ENCODE measurements at regions not wholly inside any gene's neighbourhood (a gene's known extent, or its start where the extent isn't known, plus 50 kb on each side); places are given as distances from the start of the nearest gene placed in this dataset.

DNA sequence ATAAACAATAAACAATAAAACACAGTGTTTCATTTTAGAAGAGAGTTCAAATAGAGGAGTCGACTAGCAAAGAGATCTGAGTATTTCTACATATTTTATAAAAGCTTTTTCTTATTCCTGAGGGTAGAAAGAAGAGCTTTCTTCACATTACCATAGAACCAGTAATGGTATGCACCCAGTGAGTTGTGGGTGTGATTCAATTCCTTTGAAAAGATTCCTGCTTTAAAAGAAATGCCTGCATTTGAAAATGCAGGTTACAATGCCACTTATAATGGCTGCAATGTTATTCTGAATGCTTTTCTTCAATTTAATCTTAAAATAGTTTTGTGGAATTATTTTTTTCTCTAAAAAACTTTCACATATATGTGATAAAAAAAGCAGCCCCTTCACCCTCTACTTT is 178.1 kb downstream of the CDC14C start:
- CTCF ChIA-PET = no interaction called here

DNA sequence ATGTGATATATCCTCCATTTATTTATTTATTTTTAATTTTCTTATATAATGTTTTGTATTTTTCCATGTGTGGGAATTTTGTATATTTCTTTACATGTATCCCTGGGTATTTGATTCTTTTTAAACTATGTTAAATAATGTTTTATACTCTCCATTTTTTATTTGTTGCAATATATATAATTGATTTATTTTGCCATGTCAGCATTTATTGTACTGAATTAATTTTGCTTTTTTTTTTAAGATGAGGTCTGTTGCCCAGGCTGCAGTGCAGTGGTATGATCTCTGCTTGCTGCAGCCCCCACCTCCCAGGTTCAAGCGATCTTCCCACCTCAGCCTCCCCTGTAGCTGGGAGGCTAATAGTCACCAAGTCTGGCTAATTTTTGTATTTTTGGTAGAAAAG is 187.4 kb downstream of the CDC14C start:
- ChIA-PET CTCF (no interaction called here), POLR2A (ENCODE audit: unreplicated experiment) (no interaction called here)
- Histone ChIP-seq H4K20me1 (ENCODE audit: insufficient read depth) (no peaks in the 10 kb centered on the region), H3F3A (ENCODE audit: insufficient read depth, low read depth) (no peaks in the 10 kb centered on the region), H3K4me2 (no peak overlapping the region), H3K27ac (no peak overlapping the region), H3K36me3 (ENCODE audit: low read depth) (no peaks in the 10 kb centered on the region), H3K4me3 (no peak overlapping the region), H3K9me3 (ENCODE audit: insufficient read depth, low read depth) (no peaks in the 10 kb centered on the region), H3K4me1 (replicated peaks; ENCODE audit: insufficient read depth) (no peaks in the 10 kb centered on the region), H3K27me3 (ENCODE audit: insufficient read depth, low read depth) (no peaks in the 10 kb centered on the region), H2AFZ (no peak overlapping the region), H3K9me2 (ENCODE audit: insufficient read depth) (0 out of 2 replicates have a peak, but pooled peaks cover 2% of the 10 kb centered on the region), H3K79me2 (ENCODE audit: low read depth) (no peaks in the 10 kb centered on the region)
- TF ChIP-seq, protein P1, sequence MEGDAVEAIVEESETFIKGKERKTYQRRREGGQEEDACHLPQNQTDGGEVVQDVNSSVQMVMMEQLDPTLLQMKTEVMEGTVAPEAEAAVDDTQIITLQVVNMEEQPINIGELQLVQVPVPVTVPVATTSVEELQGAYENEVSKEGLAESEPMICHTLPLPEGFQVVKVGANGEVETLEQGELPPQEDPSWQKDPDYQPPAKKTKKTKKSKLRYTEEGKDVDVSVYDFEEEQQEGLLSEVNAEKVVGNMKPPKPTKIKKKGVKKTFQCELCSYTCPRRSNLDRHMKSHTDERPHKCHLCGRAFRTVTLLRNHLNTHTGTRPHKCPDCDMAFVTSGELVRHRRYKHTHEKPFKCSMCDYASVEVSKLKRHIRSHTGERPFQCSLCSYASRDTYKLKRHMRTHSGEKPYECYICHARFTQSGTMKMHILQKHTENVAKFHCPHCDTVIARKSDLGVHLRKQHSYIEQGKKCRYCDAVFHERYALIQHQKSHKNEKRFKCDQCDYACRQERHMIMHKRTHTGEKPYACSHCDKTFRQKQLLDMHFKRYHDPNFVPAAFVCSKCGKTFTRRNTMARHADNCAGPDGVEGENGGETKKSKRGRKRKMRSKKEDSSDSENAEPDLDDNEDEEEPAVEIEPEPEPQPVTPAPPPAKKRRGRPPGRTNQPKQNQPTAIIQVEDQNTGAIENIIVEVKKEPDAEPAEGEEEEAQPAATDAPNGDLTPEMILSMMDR (conservative IDR thresholded peaks at IDR 0.05) = no peak
- TF ChIP-seq EZH2 (IDR thresholded peaks at IDR 0.05; ENCODE audit: low read depth) = no peak
- BruUV-seq (replicated peaks) = no TSS peak
- intact Hi-C loops (cut with micrococcal nuclease; ENCODE audit: unreplicated experiment) = no loop called here
- DNase-seq = no peak

More for the DNA sequence above, 178.1 kb downstream of the CDC14C start:
- intact Hi-C loops (cut with micrococcal nuclease; ENCODE audit: unreplicated experiment) = no loop called here
- TF ChIP-seq, protein P1 (conservative IDR thresholded peaks at IDR 0.05) = no peak
- no peak for TF ChIP-seq EZH2 (IDR thresholded peaks at IDR 0.05; ENCODE audit: low read depth)
- Histone ChIP-seq H3K79me2 (ENCODE audit: low read depth) (no peaks in the 10 kb centered on the region), H3K4me2 (no peak overlapping the region), H3K9me2 (ENCODE audit: insufficient read depth) (0 out of 2 replicates have a peak, but pooled peaks cover 6% of the 10 kb centered on the region), H3K27ac (no peak overlapping the region), H3K27me3 (ENCODE audit: insufficient read depth, low read depth) (no peaks in the 10 kb centered on the region), H2AFZ (no peak overlapping the region), H3F3A (ENCODE audit: insufficient read depth, low read depth) (no peaks in the 10 kb centered on the region), H3K4me3 (no peak overlapping the region), H3K36me3 (ENCODE audit: low read depth) (no peaks in the 10 kb centered on the region), H4K20me1 (ENCODE audit: insufficient read depth) (no peaks in the 10 kb centered on the region), H3K9me3 (ENCODE audit: insufficient read depth, low read depth) (peaks cover 4% of the 10 kb centered on the region; the same call in 1 of the 2 replicates), H3K4me1 (replicated peaks; ENCODE audit: insufficient read depth) (no peaks in the 10 kb centered on the region)
- no TSS peak for BruUV-seq (replicated peaks)
- DNase-seq = no peak
- POLR2A ChIA-PET (ENCODE audit: unreplicated experiment) = no interaction called here

DNA sequence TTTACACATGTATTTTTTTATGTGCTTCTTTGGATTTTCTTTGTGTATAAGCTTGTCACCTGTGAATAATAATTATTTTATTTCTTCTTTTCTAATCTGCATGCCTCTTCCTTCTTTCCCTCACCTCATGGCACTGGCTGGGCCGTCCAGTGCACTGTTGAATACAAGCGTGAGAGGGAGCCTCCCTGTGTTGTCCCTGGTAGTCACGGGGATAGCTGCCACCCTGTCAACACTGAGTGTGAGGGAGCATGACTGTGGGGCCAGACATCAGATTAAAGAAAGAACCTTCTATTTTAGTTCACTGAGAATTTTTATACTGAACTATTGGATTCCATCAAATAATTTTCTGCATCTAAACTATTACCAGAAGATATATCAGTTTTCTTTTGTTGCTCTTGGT is 187.9 kb downstream of the CDC14C start:
- H4K20me1 ChIP-seq (ENCODE audit: insufficient read depth) = no peaks in the 10 kb centered on the region
- H3K9me2 ChIP-seq (ENCODE audit: insufficient read depth) = 0 out of 2 replicates have a peak, but pooled peaks cover 2% of the 10 kb centered on the region
- no TSS peak for BruUV-seq (replicated peaks)
- H3K79me2 ChIP-seq (ENCODE audit: low read depth) = no peaks in the 10 kb centered on the region
- no peaks in the 10 kb centered on the region for H3K36me3 ChIP-seq (ENCODE audit: low read depth)
- no peaks in the 10 kb centered on the region for H3K27me3 ChIP-seq (ENCODE audit: insufficient read depth, low read depth)
- H3K9me3 ChIP-seq (ENCODE audit: insufficient read depth, low read depth) = no peaks in the 10 kb centered on the region
- no peak for DNase-seq
- H3K4me1 ChIP-seq (replicated peaks; ENCODE audit: insufficient read depth) = no peaks in the 10 kb centered on the region
- intact Hi-C loops (cut with micrococcal nuclease; ENCODE audit: unreplicated experiment) = no loop called here
- no peak overlapping the region for H3K4me3 ChIP-seq
- no peak overlapping the region for H3K4me2 ChIP-seq
- no peak overlapping the region for H3K27ac ChIP-seq
- no peak for TF ChIP-seq EZH2 (IDR thresholded peaks at IDR 0.05; ENCODE audit: low read depth)
- TF ChIP-seq, protein P1 (conservative IDR thresholded peaks at IDR 0.05) = no peak
- H3F3A ChIP-seq (ENCODE audit: insufficient read depth, low read depth) = no peaks in the 10 kb centered on the region
- CTCF ChIA-PET = no interaction called here
- POLR2A ChIA-PET (ENCODE audit: unreplicated experiment) = no interaction called here
- H2AFZ ChIP-seq = no peak overlapping the region

Data from PC-9 (cell line).